ENCODE measurements at regions not wholly inside any gene's neighbourhood (a gene's known extent, or its start where the extent isn't known, plus 50 kb on each side); places are given as distances from the start of the nearest gene placed in this dataset.

- no peaks in the 10 kb centered on the region for H3K9me1 ChIP-seq (replicated peaks; ENCODE audit: control insufficient read depth, extremely low read depth, insufficient read depth, low read length)
- DNase-seq (ENCODE audit: low read depth, low spot score) (no peak), FAIRE-seq (no peak)
- CTCF ChIA-PET = no interaction called here
- dilution Hi-C loops (cut with MboI; ENCODE audit: extremely low pct_ligation_motif_present, low sequenced_read_pairs) = no loop called here
- H4K20me1 ChIP-seq (replicated peaks; ENCODE audit: control insufficient read depth, extremely low read depth, insufficient read depth, low read length) = no peaks in the 10 kb centered on the region
- POLR2A ChIA-PET = no interaction called here
- intact Hi-C loops (cut with micrococcal nuclease) = no loop called here
- no peak overlapping the region for H3K4me3 ChIP-seq (replicated peaks in 1 of 3; ENCODE audit: insufficient read depth in 1 of 3, low read depth in 1 of 3, low read length in 3 of 3)
- BruUV-seq (replicated peaks) = no TSS peak
- no peak overlapping the region for H3K4me2 ChIP-seq (ENCODE audit: insufficient read depth, low read length)
- H3K79me2 ChIP-seq (ENCODE audit: control insufficient read depth, insufficient read depth, low read length) = no peaks in the 10 kb centered on the region
- no peaks in the 10 kb centered on the region for H3K4me1 ChIP-seq (ENCODE audit: control insufficient read depth, extremely low read depth, insufficient read depth, low read length)
- no peaks in the 10 kb centered on the region for H3K27me3 ChIP-seq (ENCODE audit: control insufficient read depth in 2 of 2, insufficient read depth in 2 of 2, low read length in 2 of 2)
- no peaks in the 10 kb centered on the region for H3K36me3 ChIP-seq (ENCODE audit: control insufficient read depth in 2 of 2, extremely low read depth in 1 of 2, insufficient read depth in 2 of 2, low read length in 2 of 2)
- no peak overlapping the region for H3K9ac ChIP-seq (replicated peaks; ENCODE audit: extremely low read depth, insufficient read depth, low read length)
- H2AFZ ChIP-seq (ENCODE audit: low read depth, low read length) = no peak overlapping the region
- H3K27ac ChIP-seq (ENCODE audit: insufficient read depth, low read depth, low read length) = no peak overlapping the region
- TF ChIP-seq MYC (IDR thresholded peaks at IDR 0.05; ENCODE audit: low read depth, low read length) = no peak
- peaks cover 6% of the 10 kb centered on the region for H3K9me3 ChIP-seq (replicated peaks; ENCODE audit: control insufficient read depth, insufficient read depth, low read length)
These were observed 596.5 kb upstream of the INTU start for GRCh38 chr4:127036296-127036695.

GRCh38 chr4:127045861-127046260 lies 586.9 kb upstream of the INTU start:
- ChIA-PET POLR2A (no interaction called here), CTCF (no interaction called here)
- no peak overlapping the region for H3K9ac ChIP-seq (replicated peaks; ENCODE audit: extremely low read depth, insufficient read depth, low read length)
- no peak overlapping the region for H3K27ac ChIP-seq (ENCODE audit: insufficient read depth, low read depth, low read length)
- DNase-seq (ENCODE audit: low read depth, low spot score) = no peak
- TF ChIP-seq POLR2A (IDR thresholded peaks at IDR 0.05; ENCODE audit: low read depth, low read length) (no peak), JUN (IDR thresholded peaks at IDR 0.05; ENCODE audit: borderline replicate concordance, insufficient read depth, insufficient read length, low read depth) (no peak), EZH2 (IDR thresholded peaks at IDR 0.05; ENCODE audit: borderline replicate concordance, low read depth, low read length, severe bottlenecking) (no peak), MAX (IDR thresholded peaks at IDR 0.05; ENCODE audit: insufficient read depth, insufficient read length) (no peak), CTCF (IDR thresholded peaks at IDR 0.05; ENCODE audit: extremely low read depth in 1 of 2, insufficient read depth in 1 of 2, low read depth in 1 of 2, low read length in 2 of 2) (no peak), POLR2AphosphoS5 (IDR thresholded peaks at IDR 0.05; ENCODE audit: insufficient read depth, low read depth, low read length) (no peak), FOS (IDR thresholded peaks at IDR 0.05; ENCODE audit: borderline replicate concordance, insufficient read depth, low read length) (no peak), MYC (IDR thresholded peaks at IDR 0.05; ENCODE audit: low read depth, low read length) (no peak), GATA2 (IDR thresholded peaks at IDR 0.05; ENCODE audit: insufficient read depth, insufficient read length, low read depth, low read length) (no peak)
- peaks cover 4% of the 10 kb centered on the region for H3K9me3 ChIP-seq (replicated peaks; ENCODE audit: control insufficient read depth, insufficient read depth, low read length)
- no peak overlapping the region for H3K4me3 ChIP-seq (replicated peaks in 1 of 3; ENCODE audit: insufficient read depth in 1 of 3, low read depth in 1 of 3, low read length in 3 of 3)
- BruUV-seq (replicated peaks) = no TSS peak
- no peaks in the 10 kb centered on the region for H3K4me1 ChIP-seq (ENCODE audit: control insufficient read depth, extremely low read depth, insufficient read depth, low read length)
- dilution Hi-C loops (cut with MboI; ENCODE audit: extremely low pct_ligation_motif_present, low sequenced_read_pairs) = no loop called here
- no peaks in the 10 kb centered on the region for H3K27me3 ChIP-seq (ENCODE audit: control insufficient read depth in 2 of 2, insufficient read depth in 2 of 2, low read length in 2 of 2)
- no peak overlapping the region for H3K4me2 ChIP-seq (ENCODE audit: insufficient read depth, low read length)
- no peaks in the 10 kb centered on the region for H3K79me2 ChIP-seq (ENCODE audit: control insufficient read depth, insufficient read depth, low read length)
- intact Hi-C loops (cut with micrococcal nuclease) = no loop called here
- H3K9me1 ChIP-seq (replicated peaks; ENCODE audit: control insufficient read depth, extremely low read depth, insufficient read depth, low read length) = no peaks in the 10 kb centered on the region
- no peaks in the 10 kb centered on the region for H3K36me3 ChIP-seq (ENCODE audit: control insufficient read depth in 2 of 2, extremely low read depth in 1 of 2, insufficient read depth in 2 of 2, low read length in 2 of 2)
- H2AFZ ChIP-seq (ENCODE audit: low read depth, low read length) = no peak overlapping the region
- FAIRE-seq = no peak
- no peaks in the 10 kb centered on the region for H4K20me1 ChIP-seq (replicated peaks; ENCODE audit: control insufficient read depth, extremely low read depth, insufficient read depth, low read length)
